Parathyroid adenoma (tissue), 2 donors: ENCODE measurements at regions not wholly inside any gene's neighbourhood (a gene's known extent, or its start where the extent isn't known, plus 50 kb on each side); places are given as distances from the start of the nearest gene placed in this dataset.

Source experiments
- H2AFZ ChIP-seq: fragments of 300-600 bp; sonication (generic); one replicate; pipeline ENCODE4 v1.7.0; 2017; ENCODE audit warnings: antibody characterized with exemption, mild to moderate bottlenecking
- H3K27ac ChIP-seq: fragments of 300-600 bp; sonication (generic); one replicate; pipeline ENCODE4 v1.7.0; 2017
- H3K27me3 ChIP-seq: fragments of 300-600 bp; sonication (generic); one replicate; pipeline ENCODE4 v1.7.0; 2017; ENCODE audit warnings: low read length; ENCODE audit not compliant: control insufficient read depth, insufficient read depth
- H3K36me3 ChIP-seq: fragments of 300-600 bp; sonication (generic); one replicate; pipeline ENCODE4 v1.7.0; 2017; ENCODE audit warnings: low read length; ENCODE audit not compliant: control insufficient read depth, insufficient read depth
- H3K4me1 ChIP-seq: fragments of 300-600 bp; sonication (generic); one replicate; pipeline ENCODE4 v1.7.0; 2017; ENCODE audit warnings: control low read depth
- H3K4me2 ChIP-seq: fragments of 300-600 bp; sonication (generic); one replicate; pipeline ENCODE4 v1.7.0; 2017; ENCODE audit warnings: low read length
- H3K4me3 ChIP-seq: fragments of 300-600 bp; sonication (generic); one replicate; pipeline ENCODE4 v1.7.0; 2017; ENCODE audit warnings: low read depth, low read length
- H3K79me2 ChIP-seq: fragments of 300-600 bp; sonication (generic); one replicate; pipeline ENCODE4 v1.7.0; 2017; ENCODE audit warnings: control low read depth
- H3K9ac ChIP-seq: fragments of 300-600 bp; sonication (generic); one replicate; pipeline ENCODE4 v1.7.0; 2017; ENCODE audit warnings: mild to moderate bottlenecking
- H3K9me3 ChIP-seq: fragments of 300-600 bp; sonication (generic); one replicate; pipeline ENCODE4 v1.7.0; 2017; ENCODE audit warnings: low read length; ENCODE audit not compliant: control insufficient read depth
- CTCF ChIP-seq: fragments of 300-600 bp; sonication (generic); IDR thresholded peaks from one replicate; pipeline ENCODE4 v1.7.0; 2017; ENCODE audit warnings: antibody characterized with exemption, mild to moderate bottlenecking
- donor health status: primary hyperparathyroidism.

- Histone ChIP-seq H3K9ac (no peak overlapping the region), H3K27me3 (no peaks in the 10 kb centered on the region), H3K4me3 (no peak overlapping the region), H3K4me2 (no peak overlapping the region), H3K27ac (no peak overlapping the region), H2AFZ (no peak overlapping the region), H3K4me1 (no peaks in the 10 kb centered on the region), H3K79me2 (no peaks in the 10 kb centered on the region), H3K9me3 (no peaks in the 10 kb centered on the region), H3K36me3 (no peaks in the 10 kb centered on the region)
- no peak for TF ChIP-seq CTCF
These were observed 331.9 kb upstream of the POGK start for GRCh38 chr1:166507347-166507746.

- Histone ChIP-seq H3K27ac (no peak overlapping the region), H3K4me1 (no peaks in the 10 kb centered on the region), H3K9ac (no peak overlapping the region), H3K9me3 (no peaks in the 10 kb centered on the region), H3K4me3 (no peak overlapping the region), H3K36me3 (no peaks in the 10 kb centered on the region), H3K4me2 (no peak overlapping the region), H3K27me3 (no peaks in the 10 kb centered on the region), H2AFZ (no peak overlapping the region), H3K79me2 (no peaks in the 10 kb centered on the region)
- no peak for TF ChIP-seq CTCF
These were observed 327.5 kb upstream of the POGK start for GRCh38 chr1:166511761-166512160.

GRCh38 chr1:166514067-166514466, 325.2 kb upstream of the POGK start:
- no peaks in the 10 kb centered on the region for H3K9me3 ChIP-seq
- no peaks in the 10 kb centered on the region for H3K4me1 ChIP-seq
- H3K27ac ChIP-seq, result no peak overlapping the region
- no peak for TF ChIP-seq CTCF
- no peak overlapping the region for H3K9ac ChIP-seq
- no peaks in the 10 kb centered on the region for H3K79me2 ChIP-seq
- no peak overlapping the region for H3K4me2 ChIP-seq
- no peaks in the 10 kb centered on the region for H3K36me3 ChIP-seq
- H2AFZ ChIP-seq, result no peak overlapping the region
- H3K27me3 ChIP-seq, result no peaks in the 10 kb centered on the region
- no peak overlapping the region for H3K4me3 ChIP-seq

GRCh38 chr1:166527752-166528151, 311.5 kb upstream of the POGK start:
- TF ChIP-seq CTCF, result no peak
- H3K9me3 ChIP-seq, result no peaks in the 10 kb centered on the region

GRCh38 chr1:166538646-166539045, 300.6 kb upstream of the POGK start:
- H3K4me1 ChIP-seq, result no peaks in the 10 kb centered on the region
- H3K79me2 ChIP-seq, result no peaks in the 10 kb centered on the region
- H2AFZ ChIP-seq, result no peak overlapping the region
- H3K9me3 ChIP-seq, result no peaks in the 10 kb centered on the region
- no peaks in the 10 kb centered on the region for H3K27me3 ChIP-seq
- no peak for TF ChIP-seq CTCF
- H3K4me3 ChIP-seq, result no peak overlapping the region
- H3K27ac ChIP-seq, result no peak overlapping the region
- no peak overlapping the region for H3K4me2 ChIP-seq
- H3K36me3 ChIP-seq, result no peaks in the 10 kb centered on the region
- H3K9ac ChIP-seq, result no peak overlapping the region

More at GRCh38 chr1:166527752-166528151, 311.5 kb upstream of the POGK start:
- H3K4me1 ChIP-seq, result no peaks in the 10 kb centered on the region
- no peaks in the 10 kb centered on the region for H3K79me2 ChIP-seq
- no peaks in the 10 kb centered on the region for H3K36me3 ChIP-seq
- no peak overlapping the region for H2AFZ ChIP-seq
- no peak overlapping the region for H3K4me3 ChIP-seq
- H3K27me3 ChIP-seq, result no peaks in the 10 kb centered on the region
- no peak overlapping the region for H3K27ac ChIP-seq
- no peak overlapping the region for H3K9ac ChIP-seq
- no peak overlapping the region for H3K4me2 ChIP-seq
